Stimulated activated CD4-positive, alpha-beta T cell treated with anti-CD3 and anti-CD28 coated beads, Interleukin-1b, Interleukin-23, amount 100 ng/mL, for 24 hours (primary cell): ENCODE measurements at regions not wholly inside any gene's neighbourhood (a gene's known extent, or its start where the extent isn't known, plus 50 kb on each side); places are given as distances from the start of the nearest gene placed in this dataset.
"Not testable (repeated sequence)": the region's sequence is repeated elsewhere in the genome, so short reads cannot be mapped to it uniquely, and the experiment has no call there.

ENCODE experiments used
- DNase-seq, 4 experiments: peaks; one replicate each; pipeline ENCODE4 v3.0.0-alpha.2; 2020; ENCODE audit warnings: low read depth in 4 of 4, low spot score in 1 of 4

DNA sequence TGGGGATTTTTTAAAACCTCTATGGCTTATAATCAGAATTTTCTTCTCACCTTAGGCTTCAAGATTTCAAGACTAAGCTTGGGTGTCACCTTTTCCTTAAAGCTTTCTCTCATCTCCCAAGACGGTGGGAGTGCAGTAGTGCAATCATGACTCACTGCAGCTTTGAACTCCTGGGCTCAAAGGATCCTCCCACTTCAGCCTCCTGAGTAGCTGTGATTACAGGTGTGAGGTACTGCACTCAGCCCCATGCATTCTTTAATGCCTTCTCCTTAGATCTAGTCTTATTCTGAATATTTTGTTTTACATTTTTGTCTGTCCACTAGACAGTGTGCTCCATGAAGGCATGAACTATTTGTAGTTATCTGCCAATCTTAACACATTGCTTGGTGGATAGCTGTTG lies 55.7 kb upstream of the FAT3 start:
- no peak for DNase-seq

DNA sequence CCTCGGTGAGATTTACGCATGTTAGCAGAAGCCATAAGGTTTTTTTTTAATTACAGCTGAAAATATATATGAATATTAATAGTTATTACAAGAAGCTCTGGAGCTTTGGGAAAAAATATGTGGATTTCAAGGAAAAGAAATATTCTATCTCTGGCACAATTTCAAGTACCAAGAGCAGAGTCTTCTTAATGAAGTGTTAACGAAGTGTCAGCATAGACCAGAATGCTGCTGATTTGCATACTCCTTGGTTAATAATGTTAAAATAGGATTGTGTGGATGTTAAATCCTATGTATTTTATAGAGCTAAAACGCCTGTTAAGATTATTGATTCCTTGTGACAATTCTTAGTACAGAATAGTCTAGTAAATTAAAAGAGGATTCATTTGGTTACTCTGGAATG lies 57.0 kb upstream of the FAT3 start:
- no peak for DNase-seq

DNA sequence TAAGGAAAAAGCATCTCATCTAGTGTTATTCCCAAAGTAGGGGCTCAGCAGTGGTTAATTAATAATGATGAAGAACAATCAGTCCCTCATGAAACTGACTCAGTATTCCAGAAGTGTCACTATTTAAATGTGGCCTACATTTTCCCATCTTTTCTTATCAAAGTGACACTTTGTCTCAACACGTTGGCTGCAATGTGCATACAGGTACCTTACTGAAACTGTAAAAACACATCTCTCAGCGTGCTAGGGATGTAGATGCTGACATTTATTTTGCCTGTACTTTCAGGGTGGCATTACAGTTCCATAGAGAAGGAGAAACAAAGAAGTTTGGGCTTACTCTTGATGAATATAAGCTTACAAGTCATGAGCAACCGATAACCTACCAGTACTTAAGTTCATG lies 58.3 kb upstream of the FAT3 start:
- DNase-seq, result no peak

DNA sequence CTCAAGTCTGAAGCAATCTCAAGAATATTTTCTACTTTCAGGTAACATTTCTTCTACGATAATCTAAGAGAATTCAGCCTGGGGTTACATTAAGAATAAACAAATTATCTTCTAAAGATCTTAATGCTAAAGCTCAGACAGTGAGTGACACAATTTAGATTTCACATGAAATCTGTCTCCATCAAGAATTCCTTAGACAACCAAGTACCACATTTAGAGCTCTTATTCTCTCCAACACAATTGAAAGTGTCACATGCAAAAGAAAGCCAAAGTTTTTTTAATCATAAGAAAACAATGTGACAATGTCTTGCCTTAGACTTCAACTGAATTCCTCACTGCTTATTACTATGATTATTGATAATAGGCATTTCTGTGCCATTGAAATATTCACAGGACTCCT lies 60.7 kb upstream of the FAT3 start:
- DNase-seq, result no peak

DNA sequence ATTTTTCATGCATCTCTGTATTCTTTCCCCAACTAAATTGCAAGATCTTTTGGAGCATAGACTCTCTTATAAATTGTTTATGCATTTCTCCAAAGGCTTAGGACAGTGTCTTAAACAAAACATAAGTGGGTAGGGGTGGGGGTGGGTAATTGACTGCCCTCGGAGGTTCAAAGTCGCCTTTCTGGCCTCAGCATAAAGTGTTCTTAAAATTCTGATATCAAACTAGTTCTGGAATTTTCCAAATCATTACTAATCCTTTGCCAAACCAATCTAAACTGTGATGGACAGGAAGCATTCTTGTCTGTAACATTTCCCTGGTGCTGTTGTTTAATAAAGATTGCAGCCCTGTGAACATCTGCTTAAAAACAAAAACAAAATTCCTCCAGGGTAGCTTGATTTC lies 61.8 kb upstream of the FAT3 start:
- no peak for DNase-seq

DNA sequence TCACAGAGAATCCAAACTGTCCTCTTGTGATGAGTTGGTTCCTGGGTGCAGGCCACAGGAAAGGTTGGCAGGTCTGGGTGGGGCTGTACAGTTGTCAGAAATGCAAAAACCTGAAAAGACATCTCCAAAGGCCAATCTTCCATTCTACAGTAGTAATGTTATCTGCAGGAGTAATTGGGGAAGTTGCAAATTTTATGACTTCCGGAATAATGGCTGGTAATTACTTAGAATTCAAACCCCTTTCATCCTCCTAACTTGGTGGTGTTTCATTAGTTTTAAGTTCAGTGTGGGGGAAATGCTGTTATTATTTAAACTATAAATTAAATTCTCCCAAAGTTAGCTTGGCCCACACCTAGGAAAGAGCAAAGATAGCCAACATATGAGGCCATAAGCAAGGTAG lies 64.7 kb upstream of the FAT3 start:
- no peak for DNase-seq

DNA sequence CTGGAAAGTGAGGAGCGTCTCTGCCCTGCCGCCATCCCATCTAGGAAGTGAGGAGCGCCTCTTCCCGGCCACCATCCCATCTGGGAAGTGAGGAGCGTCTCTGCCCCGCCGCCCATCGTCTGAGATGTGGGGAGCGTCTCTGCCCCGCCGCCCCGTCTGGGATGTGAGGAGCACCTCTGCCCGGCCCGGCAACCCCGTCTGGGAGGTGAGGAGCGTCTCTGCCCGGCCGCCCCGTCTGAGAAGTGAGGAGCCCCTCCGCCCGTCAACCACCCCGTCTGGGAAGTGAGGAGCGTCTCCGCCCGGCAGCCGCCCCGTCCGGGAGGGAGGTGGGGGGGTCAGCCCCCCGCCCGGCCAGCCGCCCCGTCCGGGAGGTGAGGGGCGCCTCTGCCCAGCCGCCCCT lies 67.2 kb upstream of the FAT3 start:
- not testable (repeated sequence) for DNase-seq

DNA sequence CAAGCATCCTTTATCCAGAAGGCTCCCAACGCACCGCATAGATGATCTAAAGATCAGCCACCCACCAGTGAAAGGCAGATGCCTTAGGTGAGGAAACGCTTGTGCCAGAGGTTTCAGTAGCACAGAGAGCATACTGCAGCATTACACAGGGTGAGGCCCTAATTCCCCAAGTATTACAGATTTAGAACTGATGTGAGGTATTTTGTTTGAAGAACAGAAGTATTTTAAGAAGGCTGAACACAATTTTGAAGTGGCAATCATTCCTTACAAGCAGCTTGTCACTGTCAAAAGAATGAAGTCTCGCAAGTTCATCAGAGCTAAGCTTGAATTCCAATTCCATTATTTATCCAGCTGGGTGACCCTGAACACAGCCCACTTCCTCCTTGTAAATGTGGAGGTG lies 70.0 kb upstream of the FAT3 start:
- no peak for DNase-seq

DNA sequence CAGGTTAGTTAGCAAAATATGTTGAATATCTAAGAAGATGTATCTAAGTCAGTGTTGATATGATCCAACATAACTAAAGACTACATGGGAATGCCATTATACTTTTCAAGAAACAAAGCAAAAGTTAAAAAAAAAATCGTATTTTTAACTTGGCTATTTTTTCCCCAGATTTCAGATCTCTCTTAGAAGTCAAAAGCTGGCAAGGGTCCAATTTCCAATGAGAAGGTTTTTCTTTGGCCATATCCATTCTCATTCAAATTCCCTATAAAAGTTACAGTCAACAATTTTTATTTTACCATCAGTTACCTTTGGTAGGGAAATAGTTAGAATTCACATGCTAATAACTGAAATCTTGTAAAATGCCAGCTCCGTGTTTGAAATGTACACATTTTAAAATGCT lies 70.5 kb upstream of the FAT3 start:
- DNase-seq, result no peak

DNA sequence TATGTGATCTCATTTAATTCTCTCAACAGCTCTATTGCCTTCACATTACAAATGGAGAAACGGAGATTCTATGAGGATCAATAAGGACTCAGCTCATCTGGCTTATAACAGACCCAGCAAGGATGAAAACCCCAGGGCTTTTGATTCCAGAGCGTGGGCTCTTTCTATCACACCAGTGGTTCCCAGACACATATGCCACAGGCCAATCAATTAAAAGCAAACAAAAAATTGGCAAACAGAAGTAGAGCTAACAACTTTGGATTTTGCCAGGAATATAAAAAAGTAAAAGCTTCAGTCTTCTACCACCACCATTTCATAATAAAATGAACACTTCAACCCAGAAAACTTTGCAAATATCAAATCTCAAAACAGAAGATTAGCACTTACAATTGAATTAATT lies 71.1 kb upstream of the FAT3 start:
- DNase-seq, result no peak

DNA sequence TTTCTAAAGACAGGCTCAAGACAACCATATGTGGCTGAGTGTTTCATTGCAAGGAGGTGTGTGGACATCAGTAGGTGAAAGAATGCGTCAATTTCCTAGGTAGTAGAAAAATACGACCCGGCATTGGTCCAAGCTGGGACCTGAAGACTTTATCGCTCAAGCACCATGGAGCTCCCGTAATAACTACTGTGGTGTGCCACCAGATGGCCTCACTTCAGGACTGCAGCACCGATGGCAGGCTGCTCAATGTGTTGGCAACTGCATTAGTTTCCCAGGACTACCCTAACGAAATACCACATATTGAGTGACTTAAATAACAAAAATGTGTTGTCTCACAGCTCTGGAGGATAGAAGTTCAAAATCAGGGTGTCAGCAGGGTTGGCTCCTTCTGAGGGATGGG lies 72.4 kb upstream of the FAT3 start:
- no peak for DNase-seq

DNA sequence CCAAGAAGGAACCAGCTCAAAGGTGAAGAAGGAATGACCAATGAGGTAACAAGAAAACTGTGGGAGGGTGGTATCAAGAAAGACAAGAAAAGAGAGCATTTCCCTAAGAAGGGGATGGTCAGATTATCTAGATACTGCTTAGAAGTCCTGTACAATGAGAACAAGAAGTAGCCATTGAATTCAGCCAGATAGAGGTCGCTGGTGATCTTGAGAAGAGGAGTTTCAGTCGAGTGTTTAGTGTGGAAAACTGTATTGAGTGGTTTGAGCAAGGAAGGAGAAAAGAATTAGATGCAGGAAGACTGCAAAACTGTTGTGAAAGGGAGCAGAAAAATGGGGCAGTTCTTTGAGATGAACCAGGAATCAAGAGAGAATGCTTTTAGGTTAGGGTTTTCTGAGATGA lies 74.6 kb upstream of the FAT3 start:
- no peak for DNase-seq

DNA sequence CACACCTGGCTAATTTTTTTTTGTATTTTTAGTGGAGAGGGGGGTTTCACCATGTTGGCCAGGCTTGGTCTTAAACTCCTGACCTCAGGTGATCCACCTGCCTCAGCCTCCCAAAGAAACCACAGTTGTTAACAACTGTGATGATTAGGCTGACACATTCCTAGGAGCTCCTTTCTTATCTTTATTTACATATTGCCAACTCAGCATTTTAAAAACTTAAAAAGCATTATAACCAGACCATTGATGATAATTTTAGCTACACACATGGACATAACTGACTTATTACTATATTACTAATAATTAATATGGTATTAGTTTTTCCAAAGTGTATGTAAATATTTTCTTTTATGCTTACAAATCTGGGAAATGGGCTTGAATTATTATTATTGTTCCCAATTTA lies 82.9 kb upstream of the FAT3 start:
- DNase-seq, result no peak

DNA sequence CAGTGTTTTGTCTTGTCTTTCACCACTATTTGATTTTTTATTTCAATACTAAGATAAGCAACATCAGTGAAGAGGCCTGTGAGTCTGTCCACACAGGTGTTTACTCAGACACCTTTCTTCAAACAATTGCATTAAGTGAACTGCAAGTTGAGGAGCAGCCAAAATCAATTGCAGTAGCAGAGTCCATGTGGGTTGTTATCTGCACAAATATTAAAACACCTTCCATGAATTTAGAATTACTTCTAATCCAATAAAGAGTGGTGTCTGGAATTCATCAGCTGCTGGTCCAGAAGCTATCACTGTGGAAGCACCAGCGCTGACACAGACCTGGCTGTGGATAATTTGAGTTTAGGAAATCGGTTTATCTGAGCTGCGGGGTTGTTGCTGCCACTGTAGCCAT lies 83.5 kb upstream of the FAT3 start:
- no peak for DNase-seq

DNA sequence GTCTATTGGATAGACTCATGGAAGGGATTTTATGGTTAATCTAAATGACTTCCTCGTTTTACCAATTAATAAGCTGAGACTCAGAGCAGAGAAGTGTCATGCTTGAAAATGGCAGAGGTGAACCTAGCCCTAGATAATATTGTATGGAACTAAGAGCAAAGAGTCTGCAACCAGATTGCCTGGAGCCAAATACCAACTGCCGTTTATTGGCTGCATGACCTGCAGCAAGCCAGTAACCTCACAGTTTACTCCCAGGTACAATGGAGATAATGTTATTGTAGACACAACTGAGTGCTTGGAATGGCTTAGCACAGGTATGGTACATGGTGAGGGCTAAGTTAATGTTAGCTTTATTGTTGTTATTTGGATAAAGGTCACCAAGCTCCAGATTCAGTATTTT lies 84.6 kb upstream of the FAT3 start:
- DNase-seq, result no peak

DNA sequence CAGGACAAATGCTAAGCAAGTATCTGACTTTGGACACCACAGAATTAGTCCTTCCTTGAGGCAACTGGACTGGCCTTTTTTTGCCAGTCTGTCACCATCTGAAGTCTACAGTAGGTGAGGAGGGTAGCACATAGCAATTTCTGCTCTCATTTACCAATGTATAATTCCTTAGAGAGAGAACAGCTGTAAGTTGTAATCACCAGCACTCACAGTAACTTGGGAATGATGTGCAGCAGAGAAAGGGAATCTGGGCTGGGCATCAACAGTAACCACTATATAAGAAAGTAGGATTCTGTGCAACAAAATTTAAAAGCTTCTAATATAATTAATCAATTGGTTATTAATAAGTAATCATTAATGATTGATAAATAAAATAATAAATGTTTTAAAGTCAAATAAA lies 86.3 kb upstream of the FAT3 start:
- DNase-seq, result no peak

DNA sequence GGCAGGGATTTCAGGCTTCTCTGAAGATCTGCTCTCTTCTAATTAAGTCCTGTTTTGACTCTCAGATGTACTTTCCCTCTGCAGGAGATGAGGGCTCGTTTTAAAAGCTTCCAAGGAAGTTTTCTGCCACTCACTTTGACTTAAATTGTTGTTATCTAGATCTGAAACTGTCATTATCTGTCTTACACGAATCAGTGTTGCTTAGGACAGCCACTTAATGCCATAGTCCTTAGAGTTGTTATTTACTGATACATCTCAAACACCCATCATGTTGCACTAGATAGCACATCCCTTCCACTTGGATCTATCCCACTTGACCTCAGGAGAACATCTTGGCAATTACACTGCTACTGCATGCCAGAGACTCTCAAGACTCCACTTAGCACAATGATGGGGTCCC lies 86.9 kb upstream of the FAT3 start:
- DNase-seq, result no peak

DNA sequence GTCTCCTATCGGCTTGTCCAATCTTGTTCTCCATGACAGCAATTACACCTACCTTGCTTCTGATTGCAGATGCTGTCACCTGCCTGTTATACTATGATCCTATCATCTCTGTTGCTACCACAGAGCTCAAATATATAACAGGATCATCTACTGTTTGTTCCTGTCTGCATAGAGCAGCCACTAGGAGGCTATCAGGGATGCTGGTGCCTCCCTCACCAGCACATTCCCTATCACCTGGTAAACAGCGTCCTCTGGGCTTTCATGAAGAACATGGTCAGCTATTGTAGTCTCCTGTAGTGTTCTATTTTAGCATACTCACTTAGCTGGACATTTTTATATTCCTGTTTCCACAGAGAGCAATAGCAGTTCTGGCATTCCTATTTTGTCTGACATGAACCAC lies 87.8 kb upstream of the FAT3 start:
- DNase-seq, result no peak

DNA sequence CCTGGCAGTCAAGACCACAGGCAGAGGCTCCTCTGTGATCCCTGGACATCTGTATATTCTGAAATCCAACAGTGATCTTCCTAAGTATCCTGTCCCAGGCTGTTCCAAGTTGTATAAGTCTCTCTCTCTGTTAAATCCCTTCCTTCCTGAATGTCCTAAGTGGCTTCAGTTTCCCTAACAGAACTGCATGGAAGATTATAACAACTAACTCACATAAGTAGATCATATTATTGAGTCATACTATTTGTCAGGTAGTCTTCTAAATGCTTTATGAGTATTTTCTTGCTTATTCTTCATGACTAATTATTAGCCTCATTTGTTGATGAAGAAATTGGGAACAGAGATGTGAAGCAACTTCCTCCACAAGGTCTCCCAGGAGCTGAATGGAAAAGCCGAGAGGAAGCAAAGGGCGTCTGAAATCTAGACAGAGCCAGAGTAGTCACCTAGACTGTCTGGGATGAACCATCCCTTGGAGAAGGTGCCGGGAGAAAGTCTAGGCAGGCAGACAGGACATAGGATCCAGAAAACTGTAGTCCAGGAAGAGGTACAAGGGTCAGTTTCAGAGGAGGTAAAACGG lies 93.2 kb upstream of the FAT3 start:
- no peak for DNase-seq

DNA sequence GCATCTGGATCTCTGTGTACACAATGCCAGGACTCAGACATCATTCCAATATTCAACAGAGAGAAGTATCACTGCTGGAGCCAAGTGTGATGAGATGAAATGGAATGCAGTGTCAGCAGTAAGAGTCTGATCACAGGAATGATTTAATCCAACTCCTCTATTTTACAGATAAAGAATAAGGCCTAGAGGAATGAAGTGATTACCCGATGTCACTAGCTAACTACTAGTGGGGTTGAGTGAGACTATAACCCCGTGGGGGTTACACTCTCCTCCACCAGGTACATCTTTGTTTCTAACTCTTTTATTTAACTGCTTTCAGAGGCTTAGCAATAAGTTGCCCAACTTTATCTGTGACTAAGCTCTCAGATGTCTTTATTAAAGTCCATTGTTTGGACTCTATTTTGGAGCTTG lies 94.2 kb upstream of the FAT3 start:
- no peak for DNase-seq

DNA sequence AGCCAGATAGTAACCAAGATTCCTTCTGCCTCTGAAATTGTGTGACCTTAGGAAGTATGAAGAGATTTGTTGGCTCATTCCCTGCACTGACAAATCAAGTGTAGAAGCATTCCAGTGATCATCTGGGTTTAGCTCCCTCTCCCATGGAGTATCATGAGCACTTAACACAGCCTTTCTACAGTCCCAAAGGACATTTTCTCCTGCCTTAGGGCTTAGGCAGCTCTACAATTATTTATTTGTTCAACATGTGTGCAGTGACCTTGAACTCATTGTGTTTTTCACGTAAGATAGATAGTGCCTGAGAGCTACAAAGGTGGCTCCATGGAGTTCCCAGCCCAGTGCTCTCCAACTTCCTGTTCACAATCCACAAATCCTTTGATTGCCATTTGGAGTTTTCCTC lies 94.8 kb upstream of the FAT3 start:
- DNase-seq, result no peak

DNA sequence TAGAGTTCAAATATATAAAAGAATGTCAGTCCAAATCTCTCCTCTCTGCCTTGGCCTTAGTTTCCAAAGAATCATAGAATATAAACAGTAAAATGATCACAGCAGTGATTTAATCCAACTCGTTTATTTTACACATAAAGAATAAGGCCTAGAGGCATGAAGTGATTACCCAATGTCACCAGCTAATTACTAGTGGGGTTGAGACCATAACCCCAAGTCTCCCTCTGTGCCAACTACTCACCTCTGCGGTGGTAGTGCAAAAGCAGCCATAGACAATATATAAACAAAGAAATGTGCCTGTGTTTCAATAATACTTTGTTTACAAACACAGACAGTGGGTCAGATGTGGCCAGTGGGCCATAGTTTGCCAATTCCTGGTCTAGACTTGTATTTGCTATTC lies 96.6 kb upstream of the FAT3 start:
- no peak for DNase-seq

DNA sequence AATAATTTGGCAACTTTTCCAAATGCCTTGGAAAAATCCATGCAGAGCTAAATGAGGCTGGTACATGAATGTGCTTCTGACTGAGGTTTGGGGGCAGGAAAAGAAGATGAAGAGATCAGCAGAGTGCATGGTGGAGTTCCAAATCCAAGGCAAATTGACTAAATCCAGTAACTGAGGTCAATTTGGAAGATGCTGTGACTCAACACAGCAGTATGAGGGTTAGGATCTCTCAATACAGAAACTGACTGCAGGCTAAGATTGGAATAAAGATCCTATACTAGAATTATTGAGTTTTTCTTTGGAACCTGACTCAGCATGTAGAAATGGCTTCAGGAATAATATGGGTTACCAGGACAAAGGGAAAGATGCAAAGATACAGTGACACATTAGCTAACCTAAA lies 99.3 kb upstream of the FAT3 start:
- no peak for DNase-seq

DNA sequence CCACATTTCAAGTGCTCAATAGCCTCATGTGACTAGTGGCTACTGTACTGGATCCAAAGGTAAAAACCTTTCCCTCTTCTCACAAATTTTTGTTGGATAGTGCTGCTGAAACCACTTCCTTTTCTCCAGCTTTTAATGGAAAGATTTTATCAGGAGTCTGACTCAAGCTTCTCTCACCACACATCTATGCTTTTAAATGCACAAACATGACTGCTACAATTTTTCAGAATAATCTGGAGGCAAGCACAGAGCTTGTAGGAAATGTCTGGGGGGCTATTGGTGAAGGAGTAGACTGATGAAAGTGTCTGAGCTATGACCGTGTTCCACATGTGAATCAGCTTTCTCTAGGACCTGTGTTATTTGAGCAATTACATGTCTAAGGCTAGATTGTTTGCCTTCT lies 101.1 kb upstream of the FAT3 start:
- no peak for DNase-seq
